K562 (cell line): ENCODE measurements at regions not wholly inside any gene's neighbourhood (a gene's known extent, or its start where the extent isn't known, plus 50 kb on each side); places are given as distances from the start of the nearest gene placed in this dataset.

ENCODE experiments used
- BRCA1 ChIP-seq, 2 experiments: fragments of 450-650 bp in 1 of 2; sonication (generic) in 1 of 2; formaldehyde crosslinking in 1 of 2; IDR thresholded peaks; 2 replicates each; pipeline versions ENCODE4 v1.5.0 to v1.6.1; 2017 to 2020; ENCODE audit warnings: mild to moderate bottlenecking in 1 of 2, missing genetic modification reagents in 1 of 2
- CBFB ChIP-seq: sonication (generic); formaldehyde crosslinking; IDR thresholded peaks from 2 replicates; pipeline ENCODE4 v1.4.0; 2020; ENCODE audit warnings: mild to moderate bottlenecking, missing genetic modification reagents
- EZH2 ChIP-seq: IDR thresholded peaks from 2 replicates; pipeline ENCODE4 v1.6.1; 2012; ENCODE audit warnings: low read depth, mild to moderate bottlenecking, inconsistent platforms, low read length, borderline replicate concordance
- FOXJ2 ChIP-seq: fragments of 200-800 bp; sonication (Bioruptor generic); IDR thresholded peaks from 2 replicates; pipeline ENCODE4 v1.6.1; 2016; ENCODE audit warnings: missing genetic modification characterization, missing compliant biosample characterization
- HNRNPK ChIP-seq: fragments of 200-400 bp; formaldehyde crosslinking; IDR thresholded peaks from one replicate; pipeline ENCODE4 v1.6.1; 2018; ENCODE audit warnings: mild to moderate bottlenecking, low read depth, low read length; ENCODE audit not compliant: poor library complexity, severe bottlenecking
- KLF13 ChIP-seq: fragments of 450-650 bp; IDR thresholded peaks from 2 replicates; pipeline ENCODE4 v1.6.1; 2016; ENCODE audit warnings: missing genetic modification characterization, low read depth, mild to moderate bottlenecking, missing compliant biosample characterization, moderate library complexity, borderline replicate concordance
- POLR2A ChIP-seq: fragments of 450-650 bp; conservative IDR thresholded peaks from 2 replicates; pipeline ENCODE4 v1.6.1; 2016
- RBBP5 ChIP-seq: fragments of 200-600 bp; sonication (generic); IDR thresholded peaks from 2 replicates; pipeline ENCODE4 v1.6.1; 2012; ENCODE audit warnings: borderline replicate concordance, mild to moderate bottlenecking, low read length, control low read depth, inconsistent platforms; ENCODE audit not compliant: insufficient read depth, poor library complexity, severe bottlenecking
- RBM14 ChIP-seq: fragments of 200-400 bp; formaldehyde crosslinking; IDR thresholded peaks from 2 replicates; pipeline ENCODE4 v1.6.1; 2018; ENCODE audit warnings: low read depth, mild to moderate bottlenecking, low read length, moderate library complexity, borderline replicate concordance; ENCODE audit not compliant: insufficient read depth
- ZFX ChIP-seq: sonication (generic); formaldehyde crosslinking; IDR thresholded peaks from 2 replicates; pipeline ENCODE4 v1.8.0; 2022; ENCODE audit warnings: mild to moderate bottlenecking, missing genetic modification reagents, moderate library complexity
- ZNF695 ChIP-seq: fragments of 450-650 bp; formaldehyde crosslinking; IDR thresholded peaks from 2 replicates; pipeline ENCODE4 v1.4.0; 2020; ENCODE audit warnings: mild to moderate bottlenecking, moderate library complexity
- TF ChIP-seq, protein P1 (sequence below), 3 experiments: IDR thresholded peaks in 2 of 3; conservative IDR thresholded peaks in 1 of 3; 2 replicates each; pipeline ENCODE4 v1.5.1; 2011 to 2012; ENCODE audit warnings: low read length in 3 of 3, mild to moderate bottlenecking in 3 of 3, control low read depth in 2 of 3, improper control_type of control experiment in 1 of 3, inconsistent platforms in 1 of 3, low read depth in 1 of 3, mixed read lengths in 1 of 3, moderate library complexity in 1 of 3; ENCODE audit not compliant: insufficient read depth in 2 of 3
- TF ChIP-seq, protein P2 (sequence below), 2 experiments: fragments of 450-650 bp; IDR thresholded peaks; 2 replicates each; pipeline ENCODE4 v1.6.1; 2016

DNA sequence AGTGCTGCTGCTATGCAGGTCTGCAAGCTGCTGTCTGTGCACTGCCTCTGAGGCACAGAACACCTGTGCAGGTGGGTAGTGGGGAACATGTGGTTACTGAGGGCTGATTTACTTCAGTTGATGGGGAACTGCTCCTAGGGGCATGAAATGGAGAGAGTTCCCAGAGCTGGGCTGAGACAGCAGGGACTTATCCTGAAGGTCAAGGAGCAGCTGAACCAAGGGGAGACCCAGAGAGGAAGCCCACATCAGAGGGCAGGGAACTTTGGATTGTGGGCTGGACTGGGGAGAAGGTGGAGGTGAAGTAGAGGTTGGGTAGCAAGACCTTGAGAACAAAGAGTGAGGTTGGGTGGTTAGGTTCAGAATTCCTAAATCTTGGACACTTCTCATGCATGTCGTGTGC lies 311.9 kb downstream of the AACS start:
- no peak for TF ChIP-seq ZNF695
- TF ChIP-seq, protein P1, sequence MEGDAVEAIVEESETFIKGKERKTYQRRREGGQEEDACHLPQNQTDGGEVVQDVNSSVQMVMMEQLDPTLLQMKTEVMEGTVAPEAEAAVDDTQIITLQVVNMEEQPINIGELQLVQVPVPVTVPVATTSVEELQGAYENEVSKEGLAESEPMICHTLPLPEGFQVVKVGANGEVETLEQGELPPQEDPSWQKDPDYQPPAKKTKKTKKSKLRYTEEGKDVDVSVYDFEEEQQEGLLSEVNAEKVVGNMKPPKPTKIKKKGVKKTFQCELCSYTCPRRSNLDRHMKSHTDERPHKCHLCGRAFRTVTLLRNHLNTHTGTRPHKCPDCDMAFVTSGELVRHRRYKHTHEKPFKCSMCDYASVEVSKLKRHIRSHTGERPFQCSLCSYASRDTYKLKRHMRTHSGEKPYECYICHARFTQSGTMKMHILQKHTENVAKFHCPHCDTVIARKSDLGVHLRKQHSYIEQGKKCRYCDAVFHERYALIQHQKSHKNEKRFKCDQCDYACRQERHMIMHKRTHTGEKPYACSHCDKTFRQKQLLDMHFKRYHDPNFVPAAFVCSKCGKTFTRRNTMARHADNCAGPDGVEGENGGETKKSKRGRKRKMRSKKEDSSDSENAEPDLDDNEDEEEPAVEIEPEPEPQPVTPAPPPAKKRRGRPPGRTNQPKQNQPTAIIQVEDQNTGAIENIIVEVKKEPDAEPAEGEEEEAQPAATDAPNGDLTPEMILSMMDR (IDR thresholded peaks at IDR 0.05 in 2 of 3, conservative IDR thresholded peaks at IDR 0.05 in 1 of 3; ENCODE audit: insufficient read depth in 2 of 3, low read depth in 1 of 3, low read length in 3 of 3) = no peak
- TF ChIP-seq RBBP5 = no peak
- TF ChIP-seq POLR2A = no peak
- TF ChIP-seq KLF13 (tag) = no peak
- TF ChIP-seq FOXJ2 (tag) = no peak
- TF ChIP-seq, protein P2, sequence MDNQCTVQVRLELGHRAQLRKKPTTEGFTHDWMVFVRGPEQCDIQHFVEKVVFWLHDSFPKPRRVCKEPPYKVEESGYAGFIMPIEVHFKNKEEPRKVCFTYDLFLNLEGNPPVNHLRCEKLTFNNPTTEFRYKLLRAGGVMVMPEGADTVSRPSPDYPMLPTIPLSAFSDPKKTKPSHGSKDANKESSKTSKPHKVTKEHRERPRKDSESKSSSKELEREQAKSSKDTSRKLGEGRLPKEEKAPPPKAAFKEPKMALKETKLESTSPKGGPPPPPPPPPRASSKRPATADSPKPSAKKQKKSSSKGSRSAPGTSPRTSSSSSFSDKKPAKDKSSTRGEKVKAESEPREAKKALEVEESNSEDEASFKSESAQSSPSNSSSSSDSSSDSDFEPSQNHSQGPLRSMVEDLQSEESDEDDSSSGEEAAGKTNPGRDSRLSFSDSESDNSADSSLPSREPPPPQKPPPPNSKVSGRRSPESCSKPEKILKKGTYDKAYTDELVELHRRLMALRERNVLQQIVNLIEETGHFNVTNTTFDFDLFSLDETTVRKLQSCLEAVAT (IDR thresholded peaks at IDR 0.05) = no peak
- TF ChIP-seq RBM14 = no peak
- TF ChIP-seq ZFX (CRISPR knock-in tag) = no peak
- TF ChIP-seq HNRNPK = no peak
- no peak for TF ChIP-seq BRCA1 (IDR thresholded peaks at IDR 0.05)
- TF ChIP-seq BRCA1 (CRISPR knock-in tag; IDR thresholded peaks at IDR 0.05) = no peak
- no peak for TF ChIP-seq EZH2
- no peak for TF ChIP-seq CBFB (CRISPR knock-in tag)
